Mesodermal cell (in vitro differentiated cells): ENCODE measurements at regions not wholly inside any gene's neighbourhood (a gene's known extent, or its start where the extent isn't known, plus 50 kb on each side); places are given as distances from the start of the nearest gene placed in this dataset.
"Not testable (repeated sequence)": the region's sequence is repeated elsewhere in the genome, so short reads cannot be mapped to it uniquely, and the experiment has no call there.

Experiments
- H3K27ac ChIP-seq: 2 replicates; pipeline ENCODE4 v1.7.0; 2013; ENCODE audit warnings: mild to moderate bottlenecking, low read depth, low read length, moderate library complexity; ENCODE audit not compliant: severe bottlenecking
- H3K36me3 ChIP-seq: 2 replicates; pipeline ENCODE4 v1.7.1; 2013; ENCODE audit warnings: mild to moderate bottlenecking, low read length, moderate library complexity; ENCODE audit not compliant: control insufficient read depth, insufficient read depth
- H3K4me1 ChIP-seq: one replicate; pipeline ENCODE4 v1.7.1; 2013; ENCODE audit warnings: mild to moderate bottlenecking, low read length; ENCODE audit not compliant: insufficient read depth, control insufficient read depth, poor library complexity, severe bottlenecking
- H3K4me3 ChIP-seq: 2 replicates; pipeline ENCODE4 v1.7.0; 2013; ENCODE audit warnings: low read length, control low read depth, mild to moderate bottlenecking; ENCODE audit not compliant: insufficient read depth, poor library complexity, severe bottlenecking; ENCODE audit errors: extremely low read depth
- H3K9me3 ChIP-seq: 2 replicates; pipeline ENCODE4 v1.7.1; 2013; ENCODE audit warnings: mild to moderate bottlenecking, low read length, moderate library complexity; ENCODE audit not compliant: control insufficient read depth
- WGBS, 2 experiments: methylation state at CpG; one replicate each; pipeline ENCODE4 v1.1.5; 2013; ENCODE audit warnings: missing lambda C conversion rate in 2 of 2; ENCODE audit not compliant: insufficient coverage in 2 of 2; 5-methylcytosine and 5-hydroxymethylcytosine counted together

DNA sequence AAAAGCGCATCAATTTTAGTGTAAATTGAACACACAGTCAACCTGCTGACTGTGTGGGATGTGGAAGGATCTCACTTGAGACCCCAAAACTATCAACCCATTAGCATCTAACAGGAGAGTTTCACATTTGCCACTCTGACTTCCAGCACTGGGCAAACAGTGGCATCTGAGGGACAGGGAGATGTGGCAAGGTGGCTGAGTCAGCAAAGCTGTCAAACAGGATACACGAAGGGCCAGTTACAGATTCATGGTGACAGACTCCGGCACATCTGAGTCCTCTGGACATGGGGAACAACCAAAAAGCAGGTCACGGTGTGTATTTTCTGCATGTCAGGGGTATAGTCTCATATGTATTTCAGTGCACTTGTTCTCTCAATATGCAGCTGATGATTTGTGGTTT lies 573.4 kb upstream of the PPP2R3A start:
- Histone ChIP-seq H3K4me3 (no peak overlapping the region), H3K36me3 (no peaks in the 10 kb centered on the region), H3K9me3 (peaks cover 4% of the 10 kb centered on the region), H3K4me1 (peaks cover 5% of the 10 kb centered on the region), H3K27ac (no peak overlapping the region)
- 94 to 96% methylated on average over 2 of the region's 4 CpGs for WGBS, 2 experiments

GRCh38 chr3:135393159-135393558 lies 572.4 kb upstream of the PPP2R3A start:
- H3K36me3 ChIP-seq, result no peaks in the 10 kb centered on the region
- peaks cover 4% of the 10 kb centered on the region for H3K9me3 ChIP-seq
- no peak overlapping the region for H3K27ac ChIP-seq
- peaks cover 5% of the 10 kb centered on the region for H3K4me1 ChIP-seq
- 78 to 94% methylated on average over 2 of the region's 3 CpGs for WGBS, 2 experiments
- no peak overlapping the region for H3K4me3 ChIP-seq

DNA sequence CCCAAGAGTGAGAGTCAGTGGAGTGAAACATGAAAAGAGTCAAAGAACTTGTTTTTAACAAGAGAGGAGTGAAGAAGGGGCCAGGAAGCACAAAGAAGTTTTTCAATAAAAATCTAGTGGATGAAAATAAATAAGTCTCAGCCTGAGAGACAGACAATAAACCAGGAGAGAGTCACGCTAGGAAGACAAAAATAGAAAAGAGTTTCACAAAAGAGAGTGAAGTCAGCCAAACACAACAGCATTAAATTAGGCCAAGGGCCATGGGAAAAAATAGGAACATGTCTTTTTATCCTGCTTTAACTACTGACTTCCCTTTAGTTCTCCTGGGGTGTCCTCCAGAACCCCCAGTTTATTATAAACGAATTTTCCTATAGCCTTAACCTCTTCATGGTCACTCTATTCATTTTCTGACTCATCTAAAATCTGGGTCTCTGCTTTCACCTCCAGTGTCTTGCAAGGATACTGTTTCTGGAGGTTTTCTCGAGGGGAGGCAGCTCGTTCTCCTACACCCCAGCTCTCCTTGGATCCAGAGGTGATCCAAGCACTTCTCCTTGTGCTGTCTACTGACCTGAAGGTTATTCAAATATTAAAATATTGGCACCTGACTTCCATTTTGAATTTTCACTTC lies 571.5 kb upstream of the PPP2R3A start:
- H3K9me3 ChIP-seq, result peaks cover 4% of the 10 kb centered on the region
- no peaks in the 10 kb centered on the region for H3K36me3 ChIP-seq
- peaks cover 5% of the 10 kb centered on the region for H3K4me1 ChIP-seq
- no peak overlapping the region for H3K4me3 ChIP-seq
- H3K27ac ChIP-seq, result no peak overlapping the region
- 69 to 92% methylated on average over 4 of the region's 4 CpGs for WGBS, 2 experiments

GRCh38 chr3:135412475-135412874 lies 553.1 kb upstream of the PPP2R3A start:
- Histone ChIP-seq H3K27ac (no peak overlapping the region), H3K9me3 (no peaks in the 10 kb centered on the region), H3K36me3 (no peaks in the 10 kb centered on the region), H3K4me3 (no peak overlapping the region), H3K4me1 (no peaks in the 10 kb centered on the region)
- 66 to 80% methylated on average over 2 of the region's 2 CpGs for WGBS, 2 experiments

DNA sequence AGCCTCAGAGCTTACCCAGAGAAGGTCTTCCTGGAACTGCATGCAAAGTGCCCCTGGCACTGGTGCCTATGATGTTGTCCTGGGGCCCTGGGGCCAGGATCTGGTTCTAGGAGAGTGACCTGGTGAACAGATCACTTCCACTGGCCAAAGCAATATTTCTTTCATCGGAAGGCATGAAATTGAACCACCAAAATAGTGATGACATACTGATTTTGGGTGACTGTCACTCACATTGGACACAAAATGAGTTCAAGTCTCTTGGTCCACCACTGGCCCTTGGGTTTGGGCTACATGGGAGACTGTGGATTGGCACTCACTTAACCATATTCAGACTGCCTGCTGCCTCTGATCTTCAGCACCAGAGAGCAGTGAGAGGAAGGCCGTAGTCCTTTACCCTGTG lies 549.3 kb upstream of the PPP2R3A start:
- Histone ChIP-seq H3K36me3 (no peaks in the 10 kb centered on the region), H3K9me3 (no peaks in the 10 kb centered on the region), H3K4me1 (no peaks in the 10 kb centered on the region), H3K27ac (no peak overlapping the region), H3K4me3 (no peak overlapping the region)
- 88% methylated on average over 1 to 2 of the region's 2 CpGs for WGBS, 2 experiments

- Histone ChIP-seq H3K9me3 (no peaks in the 10 kb centered on the region), H3K27ac (no peak overlapping the region), H3K36me3 (no peaks in the 10 kb centered on the region), H3K4me3 (no peak overlapping the region), H3K4me1 (no peaks in the 10 kb centered on the region)
- no CpG with 5 or more reads among the region's 2 CpGs for WGBS, 2 experiments
Observed at GRCh38 chr3:135419155-135419554, 546.4 kb upstream of the PPP2R3A start.

DNA sequence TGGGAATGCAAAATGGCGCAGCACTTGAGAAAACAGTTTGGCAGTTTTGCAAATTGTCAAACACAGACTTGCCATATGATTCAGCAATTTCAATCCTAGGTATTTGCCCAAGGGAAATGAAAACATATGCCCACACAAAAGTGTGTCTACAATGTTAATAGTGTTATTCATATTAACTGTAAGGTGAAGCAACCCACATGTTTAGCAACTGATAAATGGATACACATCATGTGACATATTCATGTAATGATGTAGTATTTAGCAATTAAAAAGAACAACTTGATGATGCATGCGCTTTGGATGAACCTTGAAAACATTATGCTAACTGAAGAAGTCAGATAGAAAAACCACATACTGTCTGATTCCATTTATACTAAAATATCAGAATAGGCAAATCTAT lies 539.0 kb upstream of the PPP2R3A start:
- 89 to 100% methylated on average over 1 of the region's 2 CpGs for WGBS, 2 experiments
- Histone ChIP-seq H3K4me3 (no peak overlapping the region), H3K36me3 (no peaks in the 10 kb centered on the region), H3K4me1 (no peaks in the 10 kb centered on the region), H3K27ac (no peak overlapping the region), H3K9me3 (no peaks in the 10 kb centered on the region)

GRCh38 chr3:135432402-135432801 lies 533.1 kb upstream of the PPP2R3A start:
- no peak overlapping the region for H3K27ac ChIP-seq
- H3K36me3 ChIP-seq, result no peaks in the 10 kb centered on the region
- H3K9me3 ChIP-seq, result no peaks in the 10 kb centered on the region
- no peak overlapping the region for H3K4me3 ChIP-seq
- H3K4me1 ChIP-seq, result no peaks in the 10 kb centered on the region
- WGBS, 2 experiments, result no CpG with 5 or more reads among the region's 2 CpGs

DNA sequence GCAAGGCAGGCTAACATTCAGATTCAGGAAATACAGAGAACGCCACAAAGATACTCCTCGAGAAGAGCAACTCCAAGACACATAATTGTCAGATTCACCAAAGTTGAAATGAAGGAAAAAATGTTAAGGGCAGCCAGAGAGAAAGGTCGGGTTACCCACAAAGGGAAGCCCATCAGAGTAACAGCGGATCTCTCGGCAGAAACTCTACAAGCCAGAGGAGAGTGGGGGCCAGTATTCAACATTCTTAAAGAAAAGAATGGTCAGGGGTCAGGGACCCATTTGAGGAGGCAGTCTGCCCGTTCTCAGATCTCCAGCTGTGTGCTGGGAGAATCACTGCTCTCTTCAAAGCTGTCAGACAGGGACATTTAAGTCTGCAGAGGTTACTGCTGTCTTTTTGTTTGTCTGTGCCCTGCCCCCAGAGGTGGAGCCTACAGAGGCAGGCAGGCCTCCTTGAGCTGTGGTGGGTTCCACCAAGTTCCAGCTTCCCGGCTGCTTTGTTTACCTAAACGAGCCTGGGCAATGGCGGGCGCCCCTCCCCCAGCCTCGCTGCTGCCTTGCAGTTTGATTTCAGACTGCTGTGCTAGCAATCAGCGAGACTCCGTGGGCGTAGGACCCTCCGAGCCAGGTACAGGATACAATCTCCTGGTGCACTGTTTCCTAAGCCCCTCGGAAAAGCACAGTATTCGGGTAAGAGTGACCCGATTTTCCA lies 526.5 kb upstream of the PPP2R3A start:
- not testable (repeated sequence) for H3K4me1 ChIP-seq, H3K27ac ChIP-seq, H3K9me3 ChIP-seq, H3K36me3 ChIP-seq
- peak overlapping the region; percentile 18 for H3K4me3 ChIP-seq
- WGBS, 2 experiments, result 17 to 25% methylated on average over 12 of the region's 18 CpGs

DNA sequence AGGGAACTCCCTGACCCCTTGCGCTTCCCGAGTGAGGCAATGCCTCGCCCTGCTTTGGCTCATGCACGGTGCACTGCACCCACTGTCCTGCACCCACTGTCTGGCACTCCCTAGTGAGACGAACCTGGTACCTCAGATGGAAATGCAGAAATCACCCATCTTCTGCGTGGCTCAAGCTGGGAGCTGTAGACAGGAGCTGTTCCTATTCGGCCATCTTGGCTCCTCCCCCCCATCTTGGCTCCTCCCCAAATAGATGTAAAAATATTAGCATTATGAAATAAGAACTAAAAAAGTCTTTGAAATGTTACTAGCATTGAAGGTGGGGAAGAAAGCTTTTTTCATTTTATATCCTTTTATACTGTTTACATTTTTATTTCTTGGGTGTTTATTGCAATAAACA lies 525.9 kb upstream of the PPP2R3A start:
- not testable (repeated sequence) for H3K36me3 ChIP-seq, H3K4me1 ChIP-seq, H3K27ac ChIP-seq, H3K9me3 ChIP-seq
- H3K4me3 ChIP-seq, result peak overlapping the region; percentile 11
- WGBS, 2 experiments, result 35% methylated on average over 4 of the region's 7 CpGs; no CpG with 5 or more reads in 1 of the 2 experiments

GRCh38 chr3:135440233-135440632 lies 525.3 kb upstream of the PPP2R3A start:
- Histone ChIP-seq H3K4me3 (no peak overlapping the region), H3K4me1 (no peaks in the 10 kb centered on the region), H3K27ac (peak overlapping the region; percentile 26), H3K36me3 (no peaks in the 10 kb centered on the region), H3K9me3 (no peaks in the 10 kb centered on the region)
